ENCODE measurements at regions not wholly inside any gene's neighbourhood (a gene's known extent, or its start where the extent isn't known, plus 50 kb on each side); places are given as distances from the start of the nearest gene placed in this dataset.

DNA sequence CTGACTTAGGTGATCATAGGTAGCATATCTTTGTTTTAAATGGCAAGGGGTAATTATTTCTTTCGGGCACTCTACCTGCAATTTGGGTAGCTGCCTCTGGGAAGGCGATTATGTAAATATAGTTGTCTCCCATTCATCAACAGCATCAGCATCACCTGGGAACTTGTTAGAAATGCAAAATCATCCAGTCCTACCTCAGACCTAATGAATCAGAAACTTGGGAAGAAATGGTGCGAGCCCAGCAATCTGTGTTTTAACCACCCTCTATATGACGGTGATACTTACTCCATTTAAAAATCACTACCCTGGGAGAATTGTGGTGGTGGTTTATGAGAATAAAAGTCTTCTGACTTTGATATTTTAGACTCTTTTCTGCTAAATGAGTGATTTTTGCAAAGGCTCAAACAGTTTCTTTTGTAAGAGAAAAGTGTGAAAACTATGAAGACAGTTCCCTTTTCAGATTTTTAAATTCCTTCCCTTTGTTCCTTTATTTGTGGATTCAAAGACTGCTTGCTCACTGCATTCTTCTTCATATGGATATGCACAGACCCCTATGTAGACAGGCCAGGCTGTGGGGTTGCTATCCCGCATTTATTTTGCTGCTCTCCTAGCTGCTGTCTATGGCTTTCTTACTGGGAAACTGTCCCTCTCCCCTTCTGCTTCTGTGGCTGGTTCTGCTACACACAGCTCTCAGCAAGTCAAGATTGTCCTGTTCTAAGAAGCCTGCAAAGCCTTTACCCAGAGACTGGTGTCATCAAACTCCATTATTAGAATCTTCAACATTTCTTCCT lies 365.3 kb downstream of the RNF144B start:
- TF ChIP-seq, protein P1, sequence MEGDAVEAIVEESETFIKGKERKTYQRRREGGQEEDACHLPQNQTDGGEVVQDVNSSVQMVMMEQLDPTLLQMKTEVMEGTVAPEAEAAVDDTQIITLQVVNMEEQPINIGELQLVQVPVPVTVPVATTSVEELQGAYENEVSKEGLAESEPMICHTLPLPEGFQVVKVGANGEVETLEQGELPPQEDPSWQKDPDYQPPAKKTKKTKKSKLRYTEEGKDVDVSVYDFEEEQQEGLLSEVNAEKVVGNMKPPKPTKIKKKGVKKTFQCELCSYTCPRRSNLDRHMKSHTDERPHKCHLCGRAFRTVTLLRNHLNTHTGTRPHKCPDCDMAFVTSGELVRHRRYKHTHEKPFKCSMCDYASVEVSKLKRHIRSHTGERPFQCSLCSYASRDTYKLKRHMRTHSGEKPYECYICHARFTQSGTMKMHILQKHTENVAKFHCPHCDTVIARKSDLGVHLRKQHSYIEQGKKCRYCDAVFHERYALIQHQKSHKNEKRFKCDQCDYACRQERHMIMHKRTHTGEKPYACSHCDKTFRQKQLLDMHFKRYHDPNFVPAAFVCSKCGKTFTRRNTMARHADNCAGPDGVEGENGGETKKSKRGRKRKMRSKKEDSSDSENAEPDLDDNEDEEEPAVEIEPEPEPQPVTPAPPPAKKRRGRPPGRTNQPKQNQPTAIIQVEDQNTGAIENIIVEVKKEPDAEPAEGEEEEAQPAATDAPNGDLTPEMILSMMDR (IDR thresholded peaks at IDR 0.05): no peak
- no peaks in the 10 kb centered on the region for H3K9me3 ChIP-seq
- no peak overlapping the region for H3K4me3 ChIP-seq (ENCODE audit: low read depth in 1 of 2, low read length in 1 of 2)
- H3K27me3 ChIP-seq: no peaks in the 10 kb centered on the region
- H3K36me3 ChIP-seq: no peaks in the 10 kb centered on the region
- H3K4me1 ChIP-seq (ENCODE audit: control insufficient read depth in 1 of 2, insufficient read depth in 1 of 2, low read depth in 1 of 2, low read length in 1 of 2): no peaks in the 10 kb centered on the region
- no peak overlapping the region for H3K27ac ChIP-seq

DNA sequence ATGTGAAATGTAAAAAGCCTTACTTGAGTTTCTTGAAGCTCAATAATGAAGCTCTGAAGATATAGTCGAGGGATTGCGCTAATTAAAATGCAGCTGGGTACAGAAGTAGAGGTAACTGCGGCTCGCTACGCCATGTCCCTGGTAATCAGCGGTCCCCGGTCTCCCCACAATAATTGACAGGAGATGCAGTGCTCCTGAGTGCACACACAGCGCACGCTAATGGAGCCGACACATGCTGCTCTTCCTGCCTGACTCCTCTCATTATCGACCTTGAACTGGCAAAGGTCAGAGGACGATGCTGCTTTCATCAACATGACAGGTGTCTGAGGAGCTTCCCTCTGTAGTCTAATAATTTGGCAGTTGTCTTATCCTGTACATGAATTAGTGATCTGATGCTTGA lies 365.9 kb downstream of the RNF144B start:
- Histone ChIP-seq H3K4me1 (ENCODE audit: control insufficient read depth in 1 of 2, insufficient read depth in 1 of 2, low read depth in 1 of 2, low read length in 1 of 2) (no peaks in the 10 kb centered on the region), H3K4me3 (ENCODE audit: low read depth in 1 of 2, low read length in 1 of 2) (no peak overlapping the region), H3K27ac (no peak overlapping the region), H3K36me3 (no peaks in the 10 kb centered on the region), H3K9me3 (no peaks in the 10 kb centered on the region), H3K27me3 (no peaks in the 10 kb centered on the region)
- TF ChIP-seq, protein P1 (IDR thresholded peaks at IDR 0.05): no peak

DNA sequence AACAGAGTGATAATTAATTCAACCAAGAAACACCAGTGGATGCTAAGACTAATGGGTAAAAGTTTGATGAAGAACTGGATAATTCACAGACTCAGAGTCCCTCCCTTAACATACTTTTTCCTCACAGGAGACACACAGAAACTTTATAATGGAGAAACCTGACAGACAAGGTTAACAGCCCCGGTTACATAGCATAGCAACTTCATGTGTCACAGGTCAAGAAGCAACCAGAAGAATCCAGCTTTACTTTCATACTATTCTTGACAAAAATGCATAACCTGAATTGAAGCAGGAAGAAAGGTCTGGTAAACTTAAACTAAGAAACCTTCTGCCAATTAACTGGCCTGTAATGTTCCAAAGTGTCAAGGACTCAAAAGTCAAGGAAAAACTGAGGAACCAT lies 375.9 kb downstream of the RNF144B start:
- Histone ChIP-seq H3K27me3 (no peaks in the 10 kb centered on the region), H3K4me1 (ENCODE audit: control insufficient read depth in 1 of 2, insufficient read depth in 1 of 2, low read depth in 1 of 2, low read length in 1 of 2) (no peaks in the 10 kb centered on the region), H3K36me3 (no peaks in the 10 kb centered on the region), H3K9me3 (no peaks in the 10 kb centered on the region), H3K27ac (no peak overlapping the region), H3K4me3 (ENCODE audit: low read depth in 1 of 2, low read length in 1 of 2) (no peak overlapping the region)
- TF ChIP-seq, protein P1 (IDR thresholded peaks at IDR 0.05): no peak

DNA sequence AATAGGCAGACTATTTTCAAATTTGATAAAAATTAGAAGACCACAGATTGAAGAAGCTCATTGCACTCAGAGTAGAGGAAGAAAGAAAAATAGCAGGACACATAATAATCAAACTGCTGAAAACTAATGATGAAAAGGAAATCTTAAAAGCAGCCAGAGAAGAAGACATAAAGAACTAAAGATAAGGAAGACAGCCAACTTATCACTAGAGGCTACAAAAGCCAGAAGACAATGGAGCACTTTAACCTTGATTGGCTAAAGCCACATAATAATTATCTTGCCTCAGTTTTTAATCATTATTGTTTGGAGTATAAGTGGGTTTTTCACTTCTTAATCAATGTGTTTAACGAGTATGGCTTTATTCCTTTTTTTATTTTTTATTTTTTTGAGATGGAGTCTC lies 397.6 kb downstream of the RNF144B start:
- H3K36me3 ChIP-seq: no peaks in the 10 kb centered on the region
- H3K27ac ChIP-seq: no peak overlapping the region
- H3K4me3 ChIP-seq (ENCODE audit: low read depth in 1 of 2, low read length in 1 of 2): no peak overlapping the region
- TF ChIP-seq, protein P1 (IDR thresholded peaks at IDR 0.05): no peak
- no peaks in the 10 kb centered on the region for H3K27me3 ChIP-seq
- H3K4me1 ChIP-seq (ENCODE audit: control insufficient read depth in 1 of 2, insufficient read depth in 1 of 2, low read depth in 1 of 2, low read length in 1 of 2): no peaks in the 10 kb centered on the region
- H3K9me3 ChIP-seq: no peaks in the 10 kb centered on the region

DNA sequence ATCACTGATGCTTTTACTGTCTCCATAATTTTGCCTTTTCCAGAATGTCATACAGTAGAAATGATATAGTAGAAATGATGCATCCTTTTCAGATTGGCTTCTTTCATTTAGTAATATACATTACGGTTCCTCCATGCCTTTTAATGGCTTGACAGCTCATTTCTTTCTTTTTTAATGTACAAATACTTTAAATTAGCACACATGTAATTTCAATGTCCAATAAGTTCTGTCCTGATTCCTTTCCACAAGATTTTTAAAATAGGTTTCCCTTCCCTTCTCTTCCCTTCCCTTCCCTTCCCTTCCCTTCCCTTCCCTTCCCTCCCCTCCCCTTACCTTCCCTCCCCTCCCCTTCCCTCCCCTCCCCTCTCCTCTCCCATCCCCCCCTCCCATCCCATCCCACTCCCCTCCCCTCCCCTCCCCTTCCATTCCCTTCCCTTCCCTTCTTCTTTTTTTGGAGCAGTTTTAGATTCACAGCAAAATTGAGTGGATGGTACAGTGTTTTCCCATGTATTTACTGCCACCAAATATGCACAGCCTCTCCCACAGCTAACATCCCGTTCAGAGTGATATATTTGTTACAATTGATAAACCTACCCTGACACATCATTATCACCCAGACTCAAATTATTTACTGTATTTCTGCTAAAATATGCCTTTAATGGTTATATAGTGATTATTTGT lies 398.8 kb downstream of the RNF144B start:
- H3K36me3 ChIP-seq: no peaks in the 10 kb centered on the region
- H3K9me3 ChIP-seq: no peaks in the 10 kb centered on the region
- H3K4me3 ChIP-seq (ENCODE audit: low read depth in 1 of 2, low read length in 1 of 2): no peak overlapping the region
- H3K4me1 ChIP-seq (ENCODE audit: control insufficient read depth in 1 of 2, insufficient read depth in 1 of 2, low read depth in 1 of 2, low read length in 1 of 2): no peaks in the 10 kb centered on the region
- no peak overlapping the region for H3K27ac ChIP-seq
- no peaks in the 10 kb centered on the region for H3K27me3 ChIP-seq
- TF ChIP-seq, protein P1 (IDR thresholded peaks at IDR 0.05): no peak
